ENCODE measurements at regions not wholly inside any gene's neighbourhood (a gene's known extent, or its start where the extent isn't known, plus 50 kb on each side); places are given as distances from the start of the nearest gene placed in this dataset.

DNA sequence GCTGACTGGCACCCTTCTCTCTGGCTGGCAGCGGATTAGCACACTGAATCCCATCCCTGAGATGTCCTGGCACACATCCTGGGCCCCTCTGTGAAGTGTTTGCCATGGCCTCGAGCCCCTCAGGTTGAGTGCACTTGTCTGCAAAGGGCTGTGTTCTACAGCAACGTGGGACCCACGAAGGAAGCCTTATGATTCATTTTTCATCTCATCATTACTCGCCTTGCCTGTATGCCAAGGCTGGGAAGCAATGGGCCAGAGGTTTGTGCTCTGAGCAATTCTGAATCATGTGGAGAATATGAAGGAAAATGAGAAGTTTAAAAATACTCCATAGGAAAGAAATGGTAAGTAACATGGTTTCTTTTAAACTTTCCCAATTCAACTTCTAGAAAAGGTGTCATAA lies 124.8 kb upstream of the LMO4 start:
- POLR2A ChIA-PET: no interaction called here
- Histone ChIP-seq H4K20me1 (ENCODE audit: insufficient read depth) (no peaks in the 10 kb centered on the region), H3F3A (replicated peaks; ENCODE audit: insufficient read depth) (no peaks in the 10 kb centered on the region), H3K9me2 (no peaks in the 10 kb centered on the region), H3K36me3 (replicated peaks in 1 of 2; ENCODE audit: control insufficient read depth in 1 of 2, insufficient read depth in 2 of 2, low read length in 1 of 2) (no peaks in the 10 kb centered on the region), H2AFZ (ENCODE audit: low read depth) (no peak overlapping the region; the same call in 1 of the 2 replicates), H3K4me1 (ENCODE audit: control insufficient read depth in 1 of 2, insufficient read depth in 2 of 2, low read depth in 1 of 2, low read length in 1 of 2) (no peaks in the 10 kb centered on the region; a peak in 2 of 4 replicates), H3K27me3 (ENCODE audit: insufficient read depth) (no peaks in the 10 kb centered on the region), H3K9me3 (no peaks in the 10 kb centered on the region), H3K9ac (no peak overlapping the region), H3K79me2 (ENCODE audit: insufficient read depth) (no peaks in the 10 kb centered on the region), H3K27ac (ENCODE audit: low read depth in 2 of 2, low read length in 1 of 2) (peak overlapping the region in 1 of 2 experiments; percentile 53; a peak in 2 of 4 replicates), H3K4me2 (no peak overlapping the region), H3K4me3 (ENCODE audit: low read depth in 2 of 2, low read length in 1 of 2) (no peak overlapping the region)
- DNase-seq: no peak
- TF ChIP-seq MXI1 (IDR thresholded peaks at IDR 0.05; ENCODE audit: low read depth, low read length) (no peak), FOSL2 (IDR thresholded peaks at IDR 0.05; ENCODE audit: borderline replicate concordance, low read depth) (peak; percentile 58; the same call in 1 of the 2 replicates), SIN3A (IDR thresholded peaks at IDR 0.05; ENCODE audit: borderline replicate concordance, low read depth, low read length) (no peak), YY1 (IDR thresholded peaks at IDR 0.05; ENCODE audit: low read depth) (no peak), EZH2phosphoT487 (IDR thresholded peaks at IDR 0.05; ENCODE audit: borderline replicate concordance, low read depth) (no peak), RFX5 (IDR thresholded peaks at IDR 0.05; ENCODE audit: low read length) (no peak), MEF2A (IDR thresholded peaks at IDR 0.05; ENCODE audit: borderline replicate concordance, low read depth) (no peak), JUND (IDR thresholded peaks at IDR 0.05) (peak; percentile 16; the same call in 1 of the 2 replicates), CHD2 (IDR thresholded peaks at IDR 0.05; ENCODE audit: low read length, partially characterized antibody) (no peak), FOXM1 (IDR thresholded peaks at IDR 0.05; ENCODE audit: low read depth) (no peak), FOXJ3 (CRISPR knock-in tag; IDR thresholded peaks at IDR 0.05) (no peak), RCOR1 (IDR thresholded peaks at IDR 0.05; ENCODE audit: low read length) (no peak)
- TF ChIP-seq, protein P1, sequence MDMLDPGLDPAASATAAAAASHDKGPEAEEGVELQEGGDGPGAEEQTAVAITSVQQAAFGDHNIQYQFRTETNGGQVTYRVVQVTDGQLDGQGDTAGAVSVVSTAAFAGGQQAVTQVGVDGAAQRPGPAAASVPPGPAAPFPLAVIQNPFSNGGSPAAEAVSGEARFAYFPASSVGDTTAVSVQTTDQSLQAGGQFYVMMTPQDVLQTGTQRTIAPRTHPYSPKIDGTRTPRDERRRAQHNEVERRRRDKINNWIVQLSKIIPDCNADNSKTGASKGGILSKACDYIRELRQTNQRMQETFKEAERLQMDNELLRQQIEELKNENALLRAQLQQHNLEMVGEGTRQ (IDR thresholded peaks at IDR 0.05; ENCODE audit: borderline replicate concordance, low read depth, low read length): no peak
- CTCF ChIA-PET: interaction anchor here (2.3 kb wide), 1 partner anchor 35 kb away, joined by 5 read pairs; no protein-coding TSS in a partner anchor
- WGBS (ENCODE audit: low lambda C conversion rate): 19% methylated on average over 5 of the region's 5 CpGs

GRCh38 chr1:87204441-87204840 lies 124.2 kb upstream of the LMO4 start:
- H3K79me2 ChIP-seq (ENCODE audit: insufficient read depth): no peaks in the 10 kb centered on the region
- 70% methylated on average over 3 of the region's 3 CpGs for WGBS (ENCODE audit: low lambda C conversion rate)
- no peak overlapping the region for H3K4me3 ChIP-seq (ENCODE audit: low read depth in 2 of 2, low read length in 1 of 2)
- peak overlapping the region in 1 of 2 experiments; percentile 53; a peak in 2 of 4 replicates for H3K27ac ChIP-seq (ENCODE audit: low read depth in 2 of 2, low read length in 1 of 2)
- no peak overlapping the region for H2AFZ ChIP-seq (ENCODE audit: low read depth)
- H3F3A ChIP-seq (replicated peaks; ENCODE audit: insufficient read depth): no peaks in the 10 kb centered on the region
- no peaks in the 10 kb centered on the region for H3K9me2 ChIP-seq
- TF ChIP-seq NFIC (IDR thresholded peaks at IDR 0.05; ENCODE audit: borderline replicate concordance) (no peak), RXRA (IDR thresholded peaks at IDR 0.05; ENCODE audit: borderline replicate concordance, low read depth) (no peak), POLR2AphosphoS5 (IDR thresholded peaks at IDR 0.05; ENCODE audit: low read depth, low read length) (no peak), EZH2phosphoT487 (IDR thresholded peaks at IDR 0.05; ENCODE audit: borderline replicate concordance, low read depth) (no peak), FOXJ3 (CRISPR knock-in tag; IDR thresholded peaks at IDR 0.05) (no peak), GABPA (IDR thresholded peaks at IDR 0.05; ENCODE audit: low read depth) (no peak), SMC3 (IDR thresholded peaks at IDR 0.05; ENCODE audit: low read depth, low read length) (no peak)
- TF ChIP-seq, protein P1 (IDR thresholded peaks at IDR 0.05; ENCODE audit: borderline replicate concordance, low read depth, low read length): no peak
- TF ChIP-seq, protein P2, sequence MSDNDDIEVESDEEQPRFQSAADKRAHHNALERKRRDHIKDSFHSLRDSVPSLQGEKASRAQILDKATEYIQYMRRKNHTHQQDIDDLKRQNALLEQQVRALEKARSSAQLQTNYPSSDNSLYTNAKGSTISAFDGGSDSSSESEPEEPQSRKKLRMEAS (IDR thresholded peaks at IDR 0.05; ENCODE audit: low read depth): no peak
- no peak overlapping the region for H3K9ac ChIP-seq
- H3K4me1 ChIP-seq (ENCODE audit: control insufficient read depth in 1 of 2, insufficient read depth in 2 of 2, low read depth in 1 of 2, low read length in 1 of 2): no peaks in the 10 kb centered on the region; a peak in 2 of 4 replicates
- ChIA-PET POLR2A (no interaction called here), CTCF (interaction anchor here (2.3 kb wide), 1 partner anchor 35 kb away, joined by 5 read pairs; no protein-coding TSS in a partner anchor)
- H3K9me3 ChIP-seq: no peaks in the 10 kb centered on the region
- no peak overlapping the region for H3K4me2 ChIP-seq
- no peaks in the 10 kb centered on the region for H3K36me3 ChIP-seq (replicated peaks in 1 of 2; ENCODE audit: control insufficient read depth in 1 of 2, insufficient read depth in 2 of 2, low read length in 1 of 2)
- DNase-seq: no peak
- no peaks in the 10 kb centered on the region for H3K27me3 ChIP-seq (ENCODE audit: insufficient read depth)
- no peaks in the 10 kb centered on the region for H4K20me1 ChIP-seq (ENCODE audit: insufficient read depth)

Measured in SK-N-SH (cell line).